ENCODE measurements at regions not wholly inside any gene's neighbourhood (a gene's known extent, or its start where the extent isn't known, plus 50 kb on each side); places are given as distances from the start of the nearest gene placed in this dataset.

- no peak for DNase-seq (ENCODE audit: low read depth)
- H3K4me3 ChIP-seq (ENCODE audit: control insufficient read depth, low read depth, low read length), result no peak overlapping the region
- TF ChIP-seq CTCF (IDR thresholded peaks at IDR 0.05; ENCODE audit: control insufficient read depth, insufficient read depth, low read depth, low read length, missing control alignments), result no peak
Observed at GRCh38 chr2:163856941-163857340, 121.1 kb upstream of the FIGN start.

DNA sequence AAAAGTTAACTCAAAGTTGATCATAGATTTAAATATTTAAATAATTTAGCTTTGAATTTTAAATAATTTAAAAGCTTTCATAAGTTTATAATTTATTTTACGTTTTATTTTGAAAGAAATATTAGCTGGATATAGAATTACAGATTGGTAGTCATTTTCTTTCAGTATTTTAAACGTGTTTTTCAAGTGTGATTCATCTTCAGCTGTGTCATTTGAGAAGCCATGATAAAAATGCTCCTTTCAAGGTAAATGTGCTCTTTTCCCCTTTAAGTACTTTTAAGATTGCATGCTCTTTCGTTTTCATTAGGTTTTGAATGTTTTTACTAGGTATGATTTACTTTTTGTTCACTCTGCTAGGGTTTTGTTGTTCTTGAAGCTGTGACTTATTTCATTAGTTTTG is 116.8 kb upstream of the FIGN start:
- no peak for DNase-seq (ENCODE audit: low read depth)
- H3K4me3 ChIP-seq (ENCODE audit: control insufficient read depth, low read depth, low read length), result no peak overlapping the region
- no peak for TF ChIP-seq CTCF (IDR thresholded peaks at IDR 0.05; ENCODE audit: control insufficient read depth, insufficient read depth, low read depth, low read length, missing control alignments)

DNA sequence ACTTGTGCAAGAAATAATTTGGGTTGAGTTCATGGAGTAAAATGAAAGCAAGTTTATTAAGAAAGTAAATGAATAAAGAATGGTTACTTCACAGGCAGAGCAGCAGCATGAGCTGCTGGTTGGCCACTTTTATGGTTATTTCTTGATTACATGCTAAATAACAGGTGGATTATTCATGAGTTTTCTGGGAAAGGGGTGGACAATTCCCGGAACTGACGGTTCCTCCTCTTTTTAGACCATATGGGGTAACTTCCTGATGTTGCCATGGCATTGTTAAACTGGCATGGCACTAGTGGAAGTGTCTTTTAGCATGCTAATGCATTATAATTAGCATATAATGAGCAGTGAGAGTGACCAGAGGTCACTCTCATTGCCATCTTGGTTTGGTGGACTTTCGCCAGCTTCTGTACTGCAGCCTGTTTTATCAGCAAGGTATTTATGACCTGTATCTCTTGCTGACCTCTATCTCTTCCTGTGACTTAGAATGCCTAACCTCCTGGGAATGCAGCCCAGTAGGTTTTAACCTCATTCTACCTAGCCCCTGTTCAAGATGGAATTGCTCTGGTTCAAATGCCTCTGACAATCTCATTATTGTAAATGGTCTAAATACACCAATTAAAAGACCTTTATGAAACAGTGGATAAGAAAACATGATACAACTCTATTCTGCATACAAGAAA is 114.1 kb upstream of the FIGN start:
- DNase-seq (ENCODE audit: low read depth), result no peak
- TF ChIP-seq CTCF (IDR thresholded peaks at IDR 0.05; ENCODE audit: control insufficient read depth, insufficient read depth, low read depth, low read length, missing control alignments), result no peak
- no peak overlapping the region for H3K4me3 ChIP-seq (ENCODE audit: control insufficient read depth, low read depth, low read length)

DNA sequence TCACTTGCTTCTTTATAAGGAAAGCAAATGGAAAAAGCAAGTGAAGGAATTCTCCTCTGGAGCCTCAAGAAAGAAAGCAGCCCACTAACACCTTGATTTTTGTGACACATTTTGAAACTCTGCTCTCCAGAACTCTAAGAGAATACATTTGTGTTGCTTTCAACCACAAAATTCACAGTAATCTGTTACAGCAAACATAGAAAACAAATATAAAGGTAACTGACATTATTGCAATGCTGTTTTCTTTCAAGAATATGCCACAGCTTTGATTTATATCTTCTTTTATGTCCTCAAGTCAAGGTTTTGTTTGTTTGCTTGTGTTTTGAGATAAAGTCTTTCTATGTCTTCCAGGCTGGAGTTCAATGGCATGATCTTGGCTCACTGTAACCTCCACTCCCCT is 103.1 kb upstream of the FIGN start:
- no peak for DNase-seq (ENCODE audit: low read depth)
- no peak for TF ChIP-seq CTCF (IDR thresholded peaks at IDR 0.05; ENCODE audit: control insufficient read depth, insufficient read depth, low read depth, low read length, missing control alignments)
- no peak overlapping the region for H3K4me3 ChIP-seq (ENCODE audit: control insufficient read depth, low read depth, low read length)

- no peak for DNase-seq (ENCODE audit: low read depth)
Observed at GRCh38 chr2:163836167-163836566, 100.4 kb upstream of the FIGN start.

GRCh38 chr2:163834841-163835240 is 99.0 kb upstream of the FIGN start:
- no peak for TF ChIP-seq CTCF (IDR thresholded peaks at IDR 0.05; ENCODE audit: control insufficient read depth, insufficient read depth, low read depth, low read length, missing control alignments)
- DNase-seq (ENCODE audit: low read depth), result no peak
- H3K4me3 ChIP-seq (ENCODE audit: control insufficient read depth, low read depth, low read length), result no peak overlapping the region

More at GRCh38 chr2:163836167-163836566, 100.4 kb upstream of the FIGN start:
- H3K4me3 ChIP-seq (ENCODE audit: control insufficient read depth, low read depth, low read length), result no peak overlapping the region
- TF ChIP-seq CTCF (IDR thresholded peaks at IDR 0.05; ENCODE audit: control insufficient read depth, insufficient read depth, low read depth, low read length, missing control alignments), result no peak
